Smooth muscle cell of the brain vasculature (primary cell): ENCODE measurements at regions not wholly inside any gene's neighbourhood (a gene's known extent, or its start where the extent isn't known, plus 50 kb on each side); places are given as distances from the start of the nearest gene placed in this dataset.

Source experiments
- DNase-seq: peaks from one replicate; pipeline ENCODE4 v3.0.0-alpha.2; 2012; ENCODE audit warnings: low read depth, low spot score

DNA sequence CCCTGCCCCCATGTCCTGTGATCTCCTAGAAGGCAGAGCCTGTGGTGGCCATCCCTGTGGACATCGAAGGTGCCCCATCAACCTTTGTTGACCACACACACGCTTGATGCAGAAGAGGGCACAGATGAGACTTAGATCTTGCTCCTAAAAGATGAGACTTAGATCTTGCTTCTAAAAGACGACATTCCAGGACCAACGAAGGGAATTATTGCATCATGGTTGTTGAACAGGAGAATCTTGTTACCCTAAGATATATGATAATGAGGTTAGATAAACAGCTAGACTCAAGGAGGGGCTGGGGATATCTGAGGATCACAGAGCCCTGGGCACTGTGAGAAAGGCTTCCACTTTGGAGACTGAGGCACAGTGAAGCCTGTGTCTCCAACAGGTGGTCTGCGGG, 91.1 kb upstream of the WSCD2 start:
- no peak for DNase-seq

DNA sequence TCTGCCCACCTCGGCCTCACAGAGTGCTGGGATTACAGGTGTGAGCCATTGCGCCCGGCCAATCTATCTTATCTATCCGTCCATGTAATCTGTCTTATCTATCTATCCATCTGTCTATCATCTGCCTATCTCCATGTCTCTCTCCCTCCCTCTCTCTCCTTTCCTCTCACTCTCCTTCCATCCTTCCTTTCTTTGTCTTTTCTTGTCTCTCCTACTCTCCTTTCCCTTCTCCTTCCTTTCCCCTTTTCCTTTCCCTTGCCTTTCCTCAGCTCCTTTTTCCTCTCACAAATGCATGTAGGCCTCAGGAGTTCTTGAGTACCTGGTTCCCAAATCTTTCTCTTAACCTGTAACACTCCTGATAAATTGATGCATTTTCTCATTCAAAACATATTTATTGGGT, 89.3 kb upstream of the WSCD2 start:
- no peak for DNase-seq

DNA sequence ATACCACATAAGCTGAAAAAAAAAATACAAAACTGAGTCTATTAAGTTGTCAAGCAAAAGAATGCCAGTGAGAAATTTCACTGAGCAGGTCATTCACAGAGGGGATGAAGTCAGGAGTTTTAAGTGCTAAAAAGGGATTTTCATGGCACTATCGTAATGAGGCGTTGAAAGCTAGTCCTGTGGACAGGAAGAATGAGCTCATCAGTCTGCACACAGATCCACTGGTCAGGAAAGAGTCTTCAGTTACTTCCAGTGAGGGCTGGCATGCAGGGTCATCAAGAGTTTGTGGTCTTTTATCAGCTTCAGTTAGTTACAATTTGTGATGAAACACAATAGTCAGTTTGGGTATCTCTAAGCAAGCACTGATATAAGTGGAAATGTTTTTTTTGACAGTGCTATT, 88.1 kb upstream of the WSCD2 start:
- DNase-seq, result no peak

DNA sequence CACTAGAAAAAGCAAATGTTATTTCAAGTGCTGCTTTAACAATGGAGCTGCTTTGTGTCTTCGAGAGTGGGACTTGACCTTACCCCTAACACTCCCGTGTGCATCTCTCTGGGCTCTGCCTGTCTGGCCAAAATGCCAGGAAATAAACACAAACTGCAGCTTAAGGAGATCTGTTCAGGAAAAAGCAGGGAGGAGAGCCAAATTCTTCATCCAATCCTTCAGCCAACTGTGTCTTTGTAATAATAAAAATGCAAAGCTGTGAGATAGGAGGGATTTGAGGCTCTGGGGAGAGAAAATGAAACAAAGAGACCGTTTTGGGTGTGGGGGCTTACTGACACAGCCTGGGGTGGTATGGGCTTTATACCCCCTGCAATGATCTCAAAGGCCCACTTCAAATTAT, 85.8 kb upstream of the WSCD2 start:
- DNase-seq, result no peak

DNA sequence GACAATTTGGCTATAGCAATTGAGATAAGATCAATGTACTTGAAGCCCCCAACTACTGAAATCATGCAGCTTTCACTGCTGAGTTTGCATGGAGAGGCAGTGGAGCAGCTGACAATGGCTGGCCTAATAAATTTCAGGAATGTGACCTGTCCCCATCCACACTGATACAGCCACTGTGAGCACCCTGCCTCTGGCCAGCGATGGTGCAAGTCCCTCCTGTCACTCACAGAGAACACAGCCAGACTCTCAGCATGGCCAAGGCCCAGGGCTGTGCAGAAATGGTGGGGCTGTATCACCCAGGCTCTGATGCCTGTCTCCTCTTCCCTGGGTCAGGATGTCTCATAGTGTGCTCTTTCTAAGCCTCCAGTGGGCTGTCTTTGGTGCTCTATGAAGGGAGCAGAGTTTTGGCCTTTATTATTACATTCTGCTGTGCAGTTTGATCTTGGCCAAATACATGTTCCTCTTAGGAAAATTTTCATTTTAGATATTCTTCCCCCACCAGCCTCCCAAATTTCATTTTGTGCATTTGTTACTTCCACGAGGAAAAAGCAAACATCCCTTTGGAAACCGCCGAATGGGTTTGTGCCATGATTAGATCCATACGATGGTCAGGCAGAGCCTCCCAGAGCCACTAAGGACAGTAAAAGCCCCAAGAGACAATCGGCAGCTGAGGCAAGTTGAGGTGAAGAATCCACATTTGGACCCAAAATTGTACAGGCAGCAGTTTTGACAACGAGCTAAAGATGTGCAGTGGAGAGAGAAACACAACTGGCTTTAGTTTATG, 85.1 kb upstream of the WSCD2 start:
- DNase-seq, result no peak

DNA sequence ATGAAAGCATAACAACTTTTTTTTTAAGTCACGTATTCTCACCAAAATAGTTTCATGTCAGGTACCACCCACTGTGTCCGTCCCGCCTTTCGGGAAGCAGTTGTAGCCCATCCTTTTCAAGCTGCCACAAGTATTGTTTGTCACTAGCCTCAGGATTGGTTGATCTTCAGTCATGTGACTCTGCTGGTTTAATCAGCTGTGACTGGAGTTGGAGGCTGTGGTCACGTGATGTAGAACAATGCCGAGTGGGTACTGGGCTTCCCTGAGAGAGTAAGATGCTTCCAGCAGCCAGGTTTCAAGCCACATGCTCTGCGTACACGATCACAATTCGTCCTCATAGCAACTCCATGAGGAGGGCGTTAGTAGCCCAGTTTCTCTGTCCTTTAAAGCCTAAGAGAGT, 83.0 kb upstream of the WSCD2 start:
- DNase-seq, result no peak

DNA sequence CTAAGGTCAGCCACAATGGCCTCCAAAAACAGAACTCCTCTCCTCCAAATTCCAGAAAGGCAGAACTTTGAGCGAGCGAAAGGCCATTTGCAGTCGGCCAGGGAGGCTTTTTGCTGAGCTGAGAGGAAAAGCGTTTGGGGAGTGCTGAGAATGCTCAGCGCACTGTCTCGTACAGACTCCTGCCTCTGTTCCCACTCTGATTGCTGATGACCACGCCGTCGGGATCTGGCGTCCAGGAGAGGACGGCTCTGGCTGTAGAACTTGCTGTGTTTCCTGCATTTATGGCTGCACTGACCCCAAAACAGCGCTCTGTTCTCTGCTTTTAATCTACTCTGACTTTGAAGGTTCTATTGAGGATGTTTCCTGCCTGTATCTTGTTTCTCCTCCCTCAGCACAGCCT, 82.4 kb upstream of the WSCD2 start:
- DNase-seq, result no peak

DNA sequence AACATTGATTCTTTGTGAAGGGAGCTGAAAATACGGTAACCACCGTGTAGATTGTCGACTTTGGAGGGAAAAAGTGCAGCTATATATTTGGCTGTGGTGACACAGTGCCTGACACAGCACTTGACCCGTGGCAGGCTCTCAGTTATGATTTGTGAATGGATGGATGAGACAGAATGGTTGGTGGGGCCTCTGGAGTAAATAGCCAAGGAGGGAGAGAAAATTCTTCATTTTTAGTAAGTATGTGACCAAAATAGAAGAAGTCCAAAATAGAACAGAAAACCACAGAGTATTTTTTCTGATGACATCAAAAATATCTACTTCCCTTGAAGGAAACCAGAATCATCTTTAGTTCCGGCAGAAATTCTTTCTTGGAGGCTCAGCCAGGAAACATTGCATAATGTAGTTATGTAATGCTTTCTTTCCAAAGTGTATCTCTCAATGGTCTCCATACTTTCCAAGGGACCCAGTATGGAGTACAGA, 82.0 kb upstream of the WSCD2 start:
- no peak for DNase-seq

DNA sequence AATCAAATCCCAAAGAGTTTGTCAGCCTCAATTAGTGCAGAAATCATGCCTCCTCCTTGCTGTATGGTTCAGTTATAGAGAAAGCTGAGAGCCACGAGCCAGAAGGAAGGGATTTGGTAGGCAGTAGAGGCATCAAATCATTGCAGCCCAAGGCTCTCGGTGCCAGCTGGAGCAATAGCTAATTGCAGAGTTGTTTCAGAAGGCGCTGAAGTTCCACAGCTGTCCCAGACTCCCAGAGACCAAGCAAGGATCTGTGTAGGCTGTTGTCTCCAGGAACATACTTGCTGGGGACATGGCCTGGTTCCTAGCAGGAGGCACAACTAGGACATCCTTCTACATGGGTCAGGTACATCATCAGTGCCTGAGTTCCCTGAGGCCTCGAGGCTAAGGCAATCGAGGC, 80.4 kb upstream of the WSCD2 start:
- DNase-seq, result no peak

DNA sequence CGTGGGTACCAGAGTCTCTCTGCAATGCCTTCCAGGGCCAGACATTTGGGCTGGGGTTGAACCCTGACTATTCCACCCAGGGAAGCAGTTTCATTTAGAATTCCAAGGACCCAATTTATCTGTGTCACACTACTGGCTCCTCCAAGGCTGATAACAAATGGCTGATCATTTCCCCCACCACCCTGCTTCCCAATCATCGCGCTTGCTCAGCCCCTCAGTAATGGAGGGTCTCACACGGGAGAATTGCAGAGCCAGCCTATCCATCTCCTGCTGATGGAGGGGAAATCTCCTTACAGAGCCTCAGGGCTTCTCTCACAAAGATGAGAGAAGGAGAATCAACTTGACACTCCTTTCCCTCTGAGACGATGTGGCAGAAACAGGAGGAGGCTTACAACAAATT, 78.4 kb upstream of the WSCD2 start:
- no peak for DNase-seq

DNA sequence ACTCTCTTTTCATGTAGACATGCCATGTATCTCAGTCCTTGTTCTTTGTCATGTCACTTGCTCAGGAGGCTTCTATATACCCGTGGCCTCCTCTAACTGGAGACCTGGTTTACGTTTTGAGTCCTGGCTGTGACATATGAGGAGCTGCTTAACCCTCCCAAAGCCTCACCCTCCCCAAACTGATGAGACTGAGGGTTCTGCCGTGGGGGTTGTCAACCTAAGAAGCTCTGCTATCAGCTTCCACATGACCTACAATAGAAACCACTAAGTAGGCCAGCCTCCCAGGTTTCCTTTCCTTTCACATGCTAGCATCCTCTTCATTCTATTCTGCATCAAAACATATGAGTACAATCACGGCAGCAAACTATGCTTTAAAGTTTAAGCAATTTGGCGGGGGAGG, 76.8 kb upstream of the WSCD2 start:
- DNase-seq, result no peak

DNA sequence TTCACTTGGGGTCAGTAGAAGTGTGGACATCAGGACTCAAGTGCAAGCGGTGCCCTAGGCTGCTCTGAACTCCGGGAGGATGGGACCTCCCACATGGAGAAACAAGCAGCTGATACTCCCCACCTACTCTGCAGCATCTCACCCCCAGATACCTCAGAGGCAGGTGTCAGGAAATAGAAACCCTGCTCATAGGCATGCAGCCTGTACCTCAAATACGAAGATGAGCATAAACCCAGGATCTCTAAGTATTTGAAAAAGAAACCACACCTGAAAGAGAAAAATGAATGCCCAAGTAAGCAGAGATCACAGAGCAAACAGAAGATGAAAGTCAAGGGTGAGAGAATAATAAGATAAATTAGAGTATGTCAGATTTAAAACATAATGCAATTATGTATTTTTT, 75.6 kb upstream of the WSCD2 start:
- DNase-seq, result no peak

DNA sequence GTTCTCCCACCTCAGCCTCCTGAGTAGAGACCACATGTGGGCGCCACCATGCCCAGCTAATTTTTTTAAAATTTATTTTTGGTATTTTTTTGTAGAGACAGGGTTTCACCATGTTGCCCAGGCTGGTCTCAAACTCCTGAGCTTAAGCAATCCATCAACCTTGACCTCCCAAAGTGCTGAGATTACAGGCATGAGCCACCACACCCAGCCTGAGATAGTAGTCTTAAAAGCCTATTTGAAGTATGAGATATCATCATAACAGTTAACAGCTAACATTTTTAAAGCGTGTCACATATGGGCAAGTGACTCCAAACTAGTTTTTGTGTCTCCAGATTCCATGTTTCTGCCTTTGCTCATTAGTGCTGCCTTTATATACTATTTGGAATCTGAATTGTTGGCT, 74.6 kb upstream of the WSCD2 start:
- no peak for DNase-seq

DNA sequence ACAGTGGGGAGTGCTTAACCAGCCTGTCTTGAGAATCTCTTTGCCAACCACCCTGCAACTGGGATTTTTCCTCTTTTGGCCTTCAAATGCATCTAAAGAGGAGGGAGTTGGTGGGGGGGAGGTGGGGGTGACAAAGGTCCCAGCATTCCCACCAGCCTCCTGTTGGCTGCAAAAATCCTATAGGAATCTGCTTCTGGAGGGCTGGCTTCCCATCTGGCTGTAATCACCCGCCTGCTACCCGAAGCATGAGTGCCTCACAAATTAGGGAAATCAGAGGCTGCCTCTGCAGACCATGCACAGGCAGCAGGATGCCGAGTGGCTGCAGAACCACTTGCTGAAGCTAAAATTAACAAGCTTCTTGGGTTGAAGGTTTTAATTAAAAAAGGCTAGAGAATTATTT, 73.9 kb upstream of the WSCD2 start:
- DNase-seq, result no peak

DNA sequence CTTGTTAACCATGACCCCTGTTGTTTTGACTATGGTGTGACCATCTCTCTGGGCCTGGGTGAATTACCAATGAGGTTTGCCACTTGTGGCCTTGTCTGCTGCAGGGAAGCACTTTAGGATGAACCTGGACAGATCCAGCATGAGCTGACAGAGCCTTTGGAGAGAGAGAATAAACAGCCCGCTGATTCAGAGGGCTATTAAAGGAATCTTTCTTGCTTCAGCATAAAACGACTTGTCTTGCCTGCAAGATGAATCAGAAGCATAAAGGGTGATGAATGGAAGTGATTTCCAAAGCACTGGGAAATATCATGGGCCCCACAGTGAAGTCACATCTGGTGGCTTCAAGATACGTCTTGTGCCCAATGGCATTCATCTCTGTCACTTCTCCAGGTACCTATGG, 69.0 kb upstream of the WSCD2 start:
- no peak for DNase-seq

DNA sequence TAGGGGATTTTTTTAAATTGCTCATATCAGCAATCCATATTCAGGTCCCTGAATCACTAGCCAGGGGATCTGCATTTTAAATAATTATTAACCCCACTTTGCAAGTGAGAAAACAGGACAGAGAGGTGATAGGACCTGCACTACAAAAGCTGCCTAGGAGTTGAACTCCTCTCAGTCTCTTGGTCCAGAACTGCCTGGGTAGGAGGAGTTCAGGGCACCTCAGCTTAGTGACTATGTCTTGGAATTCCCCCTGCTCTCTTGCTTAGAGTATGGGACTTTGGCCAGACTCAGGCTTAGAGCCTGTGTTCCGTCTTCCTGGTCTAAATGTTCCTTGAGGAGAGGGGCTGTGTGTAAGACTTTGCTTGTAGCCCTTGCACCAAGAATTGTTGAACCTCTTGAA, 68.2 kb upstream of the WSCD2 start:
- no peak for DNase-seq

DNA sequence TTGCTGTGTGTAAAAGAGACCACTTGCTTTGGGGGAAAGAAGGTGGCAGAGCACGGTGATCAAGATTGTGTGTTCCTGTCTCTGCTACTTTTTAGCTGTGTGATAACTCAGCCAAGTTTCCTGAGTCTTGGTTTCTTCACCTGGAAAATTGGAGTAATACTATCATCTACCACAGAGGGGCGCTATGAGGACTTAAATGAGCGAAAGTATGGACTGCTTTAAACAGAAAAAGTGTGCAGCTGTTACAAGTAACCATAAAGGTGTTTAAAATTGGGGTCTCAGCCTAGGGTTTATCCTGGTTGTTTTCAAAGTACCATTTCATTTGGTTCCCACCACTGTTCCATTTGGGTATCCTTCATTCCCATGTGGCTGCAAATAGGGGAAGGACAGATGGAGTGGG, 65.9 kb upstream of the WSCD2 start:
- no peak for DNase-seq

DNA sequence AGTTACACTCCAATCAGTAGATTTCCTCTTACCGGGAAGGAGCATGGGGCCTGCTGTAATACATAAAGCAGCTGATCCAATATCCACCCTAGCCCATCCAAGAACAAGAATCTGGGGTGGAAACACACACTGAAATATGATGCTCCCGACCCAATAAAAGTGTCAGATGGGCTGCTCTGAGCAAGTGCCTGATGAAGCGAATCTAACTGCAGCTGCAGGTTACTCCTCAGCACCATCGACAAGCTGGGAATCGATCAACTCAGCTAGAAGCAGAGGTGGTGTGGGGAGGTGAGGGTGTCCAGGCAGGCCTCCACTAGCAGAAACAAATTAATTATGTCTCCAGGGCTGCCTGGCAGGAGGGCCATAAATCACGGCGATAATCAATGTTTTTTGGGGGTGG, 64.0 kb upstream of the WSCD2 start:
- DNase-seq, result no peak

DNA sequence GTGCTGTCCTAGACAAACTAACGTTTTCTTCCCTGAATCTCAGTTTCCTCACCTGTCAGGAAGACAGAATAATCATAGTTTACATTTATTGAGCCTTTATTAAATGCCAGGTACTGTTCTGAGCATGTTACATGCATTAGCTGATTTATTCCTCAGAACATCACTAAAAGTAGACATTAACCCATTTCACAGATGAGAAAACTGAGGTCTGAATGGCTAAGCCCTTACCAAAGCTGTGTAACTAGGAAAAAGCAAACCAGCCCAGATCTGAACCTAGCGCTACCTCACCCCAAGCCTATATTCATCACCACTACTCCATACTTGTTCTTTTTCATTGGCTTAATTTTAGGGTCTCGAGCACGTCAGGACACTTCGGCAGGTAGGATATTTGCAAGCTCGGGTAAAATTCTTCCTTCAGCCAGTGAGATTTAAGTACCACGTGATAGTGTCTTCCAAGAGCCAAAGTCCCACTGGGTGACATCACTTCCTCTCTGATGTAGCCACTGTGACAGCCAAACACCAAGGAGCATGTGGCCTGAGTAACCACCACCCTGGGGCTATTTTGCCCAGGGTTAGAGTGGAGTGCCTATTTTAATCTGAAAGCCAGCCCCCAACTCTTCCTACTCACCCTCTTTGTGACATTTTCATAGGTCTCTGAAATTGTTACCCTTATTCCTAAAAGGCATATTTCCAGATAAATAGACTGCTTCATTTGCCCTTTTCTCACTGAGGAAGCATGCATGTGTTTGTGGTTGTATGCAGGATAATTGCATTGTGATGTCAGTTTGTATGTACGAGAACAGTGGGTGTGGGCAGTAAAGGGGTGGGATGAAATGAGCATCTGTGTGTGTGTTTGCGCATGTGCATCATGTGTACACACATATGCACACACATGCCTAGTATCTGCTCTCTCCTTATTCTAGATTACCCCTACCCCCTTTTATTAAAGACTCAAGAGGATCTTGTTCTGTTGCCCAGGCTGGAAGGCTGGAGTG, 62.2 kb upstream of the WSCD2 start:
- DNase-seq, result no peak

DNA sequence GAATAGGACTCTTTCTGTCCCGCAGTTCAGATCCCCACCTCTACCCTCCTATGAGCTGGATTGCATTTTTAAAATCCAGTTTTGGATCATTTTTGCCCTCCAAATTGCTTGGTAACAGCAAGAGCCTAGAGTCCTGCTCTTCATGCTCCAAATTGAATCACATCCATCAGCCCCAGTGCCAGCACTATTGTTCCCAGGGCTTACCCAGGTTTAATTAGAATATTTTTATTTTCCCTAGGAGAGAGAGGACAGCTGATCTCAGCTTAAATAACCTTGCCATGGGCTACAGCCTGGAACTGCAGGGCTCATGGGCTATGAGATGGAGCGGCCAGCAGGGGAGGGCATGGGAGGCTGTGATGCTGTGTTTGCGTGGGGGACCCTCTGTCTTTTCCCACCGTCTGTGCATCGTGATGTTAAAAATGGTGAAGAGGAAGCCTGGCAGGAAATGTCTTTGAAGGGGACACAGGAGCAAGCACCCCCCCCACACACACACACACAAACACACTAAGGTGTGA, 59.4 kb upstream of the WSCD2 start:
- no peak for DNase-seq

DNA sequence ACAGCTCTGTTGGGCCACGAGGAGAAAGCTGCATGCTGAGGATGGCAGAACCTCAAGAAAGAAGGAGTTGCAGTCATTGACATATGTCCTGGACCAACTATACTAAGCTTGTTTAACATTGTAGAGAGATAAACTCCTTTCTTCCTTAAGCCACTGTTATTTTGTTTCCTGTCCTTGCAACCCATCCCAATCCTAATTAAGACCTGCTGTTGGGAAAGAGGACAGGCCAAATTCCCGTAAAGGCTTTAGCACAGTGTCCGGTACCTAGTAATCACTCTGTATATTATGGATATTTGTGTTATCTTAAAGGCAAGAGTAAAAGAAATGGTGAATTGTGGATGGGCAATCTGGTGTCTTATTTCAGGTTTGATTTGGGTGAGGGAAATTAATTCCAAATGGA, 53.5 kb upstream of the WSCD2 start:
- no peak for DNase-seq

DNA sequence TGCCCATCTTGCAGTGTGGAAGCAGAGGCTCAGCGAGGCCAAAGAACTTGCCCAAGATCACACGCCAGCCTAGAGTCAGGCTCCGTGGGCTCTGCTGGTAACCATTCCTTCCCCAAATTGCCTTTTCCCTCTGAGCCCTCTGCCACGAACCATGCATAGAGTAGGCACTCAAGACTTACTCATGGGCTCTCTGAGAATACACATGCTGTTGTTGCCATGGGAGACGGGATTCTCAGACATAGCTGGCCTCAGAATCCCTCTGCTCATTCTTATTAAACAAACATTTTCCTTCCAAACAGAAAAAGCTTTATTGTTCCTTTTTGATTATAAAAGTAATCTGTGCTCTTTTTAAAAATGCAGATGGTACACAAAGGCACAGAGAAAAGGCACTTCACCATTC, 52.5 kb upstream of the WSCD2 start:
- no peak for DNase-seq

DNA sequence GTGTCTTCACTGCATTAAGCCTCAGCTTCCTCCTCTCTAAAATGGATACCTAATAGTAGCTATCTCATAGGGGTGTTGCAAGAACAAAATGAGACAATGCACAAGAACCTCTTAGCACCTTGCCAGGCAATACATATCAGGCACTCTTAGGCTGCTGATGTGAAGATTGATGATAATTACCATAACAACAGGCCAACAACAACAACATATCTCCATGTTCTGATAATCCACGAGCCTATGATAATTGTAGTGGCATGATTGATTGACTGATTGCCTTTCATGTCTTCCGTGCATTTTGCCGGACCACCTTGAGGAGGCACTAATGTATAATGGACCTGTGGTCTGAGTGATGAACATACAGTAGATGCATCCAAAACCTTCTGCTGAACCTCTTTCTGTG, 50.7 kb upstream of the WSCD2 start:
- no peak for DNase-seq
